ENCODE measurements at regions not wholly inside any gene's neighbourhood (a gene's known extent, or its start where the extent isn't known, plus 50 kb on each side); places are given as distances from the start of the nearest gene placed in this dataset.

GRCh38 chr6:14366872-14367271, 249.3 kb downstream of the CD83 start:
- peaks cover 0 to 33% of the 10 kb centered on the region in 2 donors for H3K4me1 ChIP-seq
- H3K9me3 ChIP-seq, result no peaks in the 10 kb centered on the region
- no peak for DNase-seq (ENCODE audit: low spot score)
- no peaks in the 10 kb centered on the region for H3K36me3 ChIP-seq
- no peaks in the 10 kb centered on the region for H3K27me3 ChIP-seq
- H3K27ac ChIP-seq, result peak overlapping the region in 1 of 2 donors; percentile 57
- no peak for TF ChIP-seq CTCF (IDR thresholded peaks at IDR 0.05)
- H3K4me3 ChIP-seq, result no peak overlapping the region

GRCh38 chr6:14367296-14367695, 249.7 kb downstream of the CD83 start:
- no peak overlapping the region for H3K4me3 ChIP-seq
- no peak for DNase-seq (ENCODE audit: low spot score)
- no peaks in the 10 kb centered on the region for H3K27me3 ChIP-seq
- H3K4me1 ChIP-seq, result peaks cover 0 to 29% of the 10 kb centered on the region in 2 donors
- H3K36me3 ChIP-seq, result no peaks in the 10 kb centered on the region
- no peak for TF ChIP-seq CTCF (IDR thresholded peaks at IDR 0.05)
- H3K27ac ChIP-seq, result peak overlapping the region in 1 of 2 donors; percentile 57
- H3K9me3 ChIP-seq, result no peaks in the 10 kb centered on the region

DNA sequence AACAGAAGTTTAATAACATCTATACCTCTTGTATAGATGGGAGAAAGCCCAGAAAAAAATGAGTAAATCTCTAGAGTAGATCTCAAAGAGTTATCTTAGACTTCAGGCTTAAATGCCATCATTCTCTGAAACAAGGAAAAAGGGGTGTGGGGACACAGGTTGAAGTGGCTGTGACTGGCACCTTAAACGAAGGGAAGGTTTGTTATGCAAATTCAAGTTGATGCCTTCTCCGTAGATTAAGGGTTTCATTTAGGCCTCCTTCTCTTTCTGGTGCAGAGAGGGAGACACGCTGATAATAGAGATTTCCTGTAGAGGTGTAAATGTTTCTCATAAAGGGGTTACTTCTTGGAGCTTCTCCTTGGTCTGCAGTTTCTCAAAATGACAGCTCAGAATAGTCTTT, 252.1 kb downstream of the CD83 start:
- TF ChIP-seq CTCF (IDR thresholded peaks at IDR 0.05), result no peak
- Histone ChIP-seq H3K9me3 (no peaks in the 10 kb centered on the region), H3K27me3 (no peaks in the 10 kb centered on the region), H3K4me3 (no peak overlapping the region), H3K36me3 (no peaks in the 10 kb centered on the region), H3K27ac (no peak overlapping the region), H3K4me1 (peaks cover 0 to 17% of the 10 kb centered on the region in 2 donors)
- DNase-seq (ENCODE audit: low spot score), result no peak

DNA sequence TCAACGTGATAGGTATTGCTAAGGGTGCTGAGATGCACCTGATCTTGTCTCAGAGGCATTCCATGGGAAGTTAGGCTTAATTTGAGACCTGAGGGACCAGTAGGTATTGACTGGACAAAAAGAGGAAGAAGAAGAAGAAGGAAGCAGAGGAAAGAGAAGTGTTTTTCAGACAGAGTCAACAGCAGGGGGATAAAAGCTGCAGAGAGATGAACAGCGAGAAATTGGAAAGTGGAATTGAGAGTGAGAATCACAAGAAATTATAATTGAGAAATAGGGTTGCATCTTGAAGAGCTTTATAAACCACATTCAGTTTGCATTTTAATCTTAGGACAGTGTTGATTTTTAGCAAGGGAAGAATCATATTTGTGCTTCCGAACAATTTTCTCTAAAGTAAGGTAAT, 254.0 kb downstream of the CD83 start:
- Histone ChIP-seq H3K4me1 (peaks cover 0 to 9% of the 10 kb centered on the region in 2 donors), H3K36me3 (no peaks in the 10 kb centered on the region), H3K4me3 (no peak overlapping the region), H3K27me3 (no peaks in the 10 kb centered on the region), H3K9me3 (no peaks in the 10 kb centered on the region), H3K27ac (no peak overlapping the region)
- no peak for DNase-seq (ENCODE audit: low spot score)
- no peak for TF ChIP-seq CTCF (IDR thresholded peaks at IDR 0.05)

- Histone ChIP-seq H3K4me1 (no peaks in the 10 kb centered on the region), H3K4me3 (no peak overlapping the region), H3K9me3 (no peaks in the 10 kb centered on the region), H3K27me3 (no peaks in the 10 kb centered on the region), H3K36me3 (no peaks in the 10 kb centered on the region), H3K27ac (no peak overlapping the region)
- no peak for TF ChIP-seq CTCF (IDR thresholded peaks at IDR 0.05)
- no peak for DNase-seq (ENCODE audit: low spot score)
These were observed 255.3 kb downstream of the CD83 start for GRCh38 chr6:14372734-14373489.

Data from right atrium auricular region (tissue), 2 donors.